Esophagus squamous epithelium (tissue), 5 donors: ENCODE measurements at regions not wholly inside any gene's neighbourhood (a gene's known extent, or its start where the extent isn't known, plus 50 kb on each side); places are given as distances from the start of the nearest gene placed in this dataset.

Source experiments
- DNase-seq: peaks from one replicate; lab custom pipeline; 2025; lab: John Stamatoyannopoulos, UW
- H3K27ac ChIP-seq, 4 donors: fragments of 200-600 bp; sonication (generic); one replicate each; pipeline ENCODE4 v1.5.1; 2016 to 2019; ENCODE audit warnings: mild to moderate bottlenecking in 1 of 4
- H3K27me3 ChIP-seq, 4 donors: fragments of 200-600 bp; sonication (generic); 1 replicate in 3 of 4; 2 replicates in 1 of 4; pipeline versions ENCODE4 v1.5.1 to v1.6.0; 2017 to 2021; ENCODE audit warnings: antibody characterized with exemption in 1 of 4
- H3K36me3 ChIP-seq, 3 donors: fragments of 200-600 bp; sonication (generic); one replicate each; pipeline ENCODE4 v1.5.1; 2016 to 2019
- H3K4me1 ChIP-seq, 3 donors: fragments of 200-600 bp; sonication (generic); one replicate each; pipeline ENCODE4 v1.5.1; 2017 to 2019
- H3K4me3 ChIP-seq, 4 donors: fragments of 200-600 bp; sonication (generic); 1 replicate in 3 of 4; 2 replicates in 1 of 4; pipeline ENCODE4 v1.5.1; 2016 to 2019; ENCODE audit warnings: mild to moderate bottlenecking in 2 of 4, moderate library complexity in 1 of 4
- H3K9me3 ChIP-seq, 3 donors: fragments of 200-600 bp; sonication (generic); one replicate each; pipeline ENCODE4 v1.5.1; 2016 to 2019
- POLR2A ChIP-seq, 4 donors: fragments of 450-650 bp; IDR thresholded peaks; one replicate each; pipeline ENCODE4 v1.6.1; 2017; ENCODE audit warnings: antibody characterized with exemption in 4 of 4, mild to moderate bottlenecking in 4 of 4, moderate library complexity in 3 of 4
- WGBS, 2 donors: methylation state at CpG; one replicate each; pipeline ENCODE4 v1.1.5; 2018; 5-methylcytosine and 5-hydroxymethylcytosine counted together
- intact Hi-C: fragments of 100-400 bp; cut with DNase I; formaldehyde crosslinking; loops from one replicate; pipeline ENCODE4 v1.15.0; 2022
- TF ChIP-seq, protein P1 (sequence below), 6 experiments: fragments of 450-650 bp in 4 of 6; fragments of 200-600 bp in 2 of 6; sonication (generic) in 2 of 6; IDR thresholded peaks; one replicate each; pipeline ENCODE4 v1.5.1; 2016 to 2019; ENCODE audit warnings: antibody characterized with exemption in 6 of 6, mild to moderate bottlenecking in 4 of 6, moderate library complexity in 4 of 6
- donor health status: DM: yes; HTN: yes; CAD: no.

DNA sequence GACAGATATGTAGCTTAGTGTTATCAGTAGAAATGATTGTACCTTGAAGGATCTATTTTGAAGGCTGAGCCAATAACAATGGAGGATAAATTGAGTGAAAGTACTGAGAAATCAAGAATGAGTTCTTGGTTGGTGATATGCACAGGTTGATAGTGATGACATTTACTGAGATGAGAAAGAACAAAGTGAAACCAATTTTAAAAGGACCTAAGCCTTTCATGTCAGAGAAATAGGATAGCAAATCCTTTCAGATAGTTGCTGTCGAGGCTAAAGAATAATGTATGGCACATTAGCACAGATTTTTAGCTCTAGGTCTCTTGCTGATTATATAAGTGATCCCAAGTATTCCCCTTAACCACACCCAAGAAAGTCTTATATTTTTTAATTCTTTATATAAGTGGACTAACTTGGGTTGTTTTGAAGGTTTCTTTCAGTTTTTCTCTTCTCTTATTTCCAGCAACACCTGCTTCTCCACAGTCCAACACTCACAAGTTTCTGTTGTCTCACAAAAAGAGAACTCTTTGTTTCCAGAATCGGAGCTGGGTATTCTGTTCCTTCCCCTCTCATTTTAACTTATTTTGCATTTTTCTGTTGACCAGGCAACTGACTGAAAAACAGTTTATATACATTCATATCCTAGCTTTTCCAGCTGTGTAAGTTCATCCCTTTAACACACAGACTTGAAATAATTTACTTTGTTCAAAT, 286.9 kb upstream of the ATP10B start:
- 40 to 63% methylated on average over 2 of the region's 2 CpGs for WGBS, 2 donors
- H3K4me3 ChIP-seq = no peak overlapping the region

GRCh38 chr5:161134956-161135355, 282.9 kb upstream of the ATP10B start:
- intact Hi-C loops = no loop called here
- WGBS, 2 donors = 58 to 60% methylated on average over 5 of the region's 5 CpGs

More for the DNA sequence above, 286.9 kb upstream of the ATP10B start:
- H3K27me3 ChIP-seq = no peaks in the 10 kb centered on the region
- H3K4me1 ChIP-seq = no peaks in the 10 kb centered on the region
- H3K9me3 ChIP-seq = no peaks in the 10 kb centered on the region
- H3K27ac ChIP-seq = no peak overlapping the region
- intact Hi-C loops = no loop called here
- H3K36me3 ChIP-seq = no peaks in the 10 kb centered on the region
- TF ChIP-seq, protein P1, sequence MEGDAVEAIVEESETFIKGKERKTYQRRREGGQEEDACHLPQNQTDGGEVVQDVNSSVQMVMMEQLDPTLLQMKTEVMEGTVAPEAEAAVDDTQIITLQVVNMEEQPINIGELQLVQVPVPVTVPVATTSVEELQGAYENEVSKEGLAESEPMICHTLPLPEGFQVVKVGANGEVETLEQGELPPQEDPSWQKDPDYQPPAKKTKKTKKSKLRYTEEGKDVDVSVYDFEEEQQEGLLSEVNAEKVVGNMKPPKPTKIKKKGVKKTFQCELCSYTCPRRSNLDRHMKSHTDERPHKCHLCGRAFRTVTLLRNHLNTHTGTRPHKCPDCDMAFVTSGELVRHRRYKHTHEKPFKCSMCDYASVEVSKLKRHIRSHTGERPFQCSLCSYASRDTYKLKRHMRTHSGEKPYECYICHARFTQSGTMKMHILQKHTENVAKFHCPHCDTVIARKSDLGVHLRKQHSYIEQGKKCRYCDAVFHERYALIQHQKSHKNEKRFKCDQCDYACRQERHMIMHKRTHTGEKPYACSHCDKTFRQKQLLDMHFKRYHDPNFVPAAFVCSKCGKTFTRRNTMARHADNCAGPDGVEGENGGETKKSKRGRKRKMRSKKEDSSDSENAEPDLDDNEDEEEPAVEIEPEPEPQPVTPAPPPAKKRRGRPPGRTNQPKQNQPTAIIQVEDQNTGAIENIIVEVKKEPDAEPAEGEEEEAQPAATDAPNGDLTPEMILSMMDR (IDR thresholded peaks at IDR 0.05) = no peak
- TF ChIP-seq POLR2A (IDR thresholded peaks at IDR 0.05) = no peak
- DNase-seq = no peak

GRCh38 chr5:161134083-161134482, 282.1 kb upstream of the ATP10B start:
- Histone ChIP-seq H3K36me3 (no peaks in the 10 kb centered on the region), H3K9me3 (no peaks in the 10 kb centered on the region), H3K4me1 (no peaks in the 10 kb centered on the region), H3K27me3 (no peaks in the 10 kb centered on the region), H3K27ac (no peak overlapping the region), H3K4me3 (no peak overlapping the region)
- TF ChIP-seq, protein P1 (IDR thresholded peaks at IDR 0.05) = no peak
- no peak for TF ChIP-seq POLR2A (IDR thresholded peaks at IDR 0.05)
- WGBS, 2 donors = 47 to 49% methylated on average over 2 of the region's 2 CpGs
- intact Hi-C loops = no loop called here
- no peak for DNase-seq

More at GRCh38 chr5:161134956-161135355, 282.9 kb upstream of the ATP10B start:
- Histone ChIP-seq H3K27ac (no peak overlapping the region), H3K36me3 (no peaks in the 10 kb centered on the region), H3K9me3 (no peaks in the 10 kb centered on the region), H3K27me3 (no peaks in the 10 kb centered on the region), H3K4me1 (no peaks in the 10 kb centered on the region), H3K4me3 (no peak overlapping the region)
- DNase-seq = no peak
- TF ChIP-seq POLR2A (IDR thresholded peaks at IDR 0.05) = no peak

- Histone ChIP-seq H3K27me3 (no peaks in the 10 kb centered on the region), H3K27ac (no peak overlapping the region), H3K9me3 (no peaks in the 10 kb centered on the region), H3K4me3 (no peak overlapping the region), H3K4me1 (no peaks in the 10 kb centered on the region), H3K36me3 (no peaks in the 10 kb centered on the region)
- no peak for DNase-seq
- TF ChIP-seq, protein P1 (IDR thresholded peaks at IDR 0.05) = no peak
- no peak for TF ChIP-seq POLR2A (IDR thresholded peaks at IDR 0.05)
- 92 to 93% methylated on average over 1 to 2 of the region's 2 CpGs for WGBS, 2 donors
- intact Hi-C loops = no loop called here
Measured at GRCh38 chr5:161115941-161116340, 263.9 kb upstream of the ATP10B start.

- H3K27me3 ChIP-seq = no peaks in the 10 kb centered on the region
- no peaks in the 10 kb centered on the region for H3K36me3 ChIP-seq
- no peaks in the 10 kb centered on the region for H3K9me3 ChIP-seq
- 63 to 73% methylated on average over 1 of the region's 1 CpG for WGBS, 2 donors
- H3K27ac ChIP-seq = no peak overlapping the region
- no peaks in the 10 kb centered on the region for H3K4me1 ChIP-seq
- no peak for DNase-seq
- intact Hi-C loops = no loop called here
- no peak overlapping the region for H3K4me3 ChIP-seq
- no peak for TF ChIP-seq POLR2A (IDR thresholded peaks at IDR 0.05)
- TF ChIP-seq, protein P1 (IDR thresholded peaks at IDR 0.05) = no peak
Measured at GRCh38 chr5:161112371-161112770, 260.4 kb upstream of the ATP10B start.
